Activated gamma-delta T cell treated with Interleukin-2 at 50 U/mL for 16 hours (primary cell): ENCODE measurements at regions not wholly inside any gene's neighbourhood (a gene's known extent, or its start where the extent isn't known, plus 50 kb on each side); places are given as distances from the start of the nearest gene placed in this dataset.

Experiments
- DNase-seq: peaks from one replicate; pipeline ENCODE4 v3.0.0-alpha.2; 2020

DNA sequence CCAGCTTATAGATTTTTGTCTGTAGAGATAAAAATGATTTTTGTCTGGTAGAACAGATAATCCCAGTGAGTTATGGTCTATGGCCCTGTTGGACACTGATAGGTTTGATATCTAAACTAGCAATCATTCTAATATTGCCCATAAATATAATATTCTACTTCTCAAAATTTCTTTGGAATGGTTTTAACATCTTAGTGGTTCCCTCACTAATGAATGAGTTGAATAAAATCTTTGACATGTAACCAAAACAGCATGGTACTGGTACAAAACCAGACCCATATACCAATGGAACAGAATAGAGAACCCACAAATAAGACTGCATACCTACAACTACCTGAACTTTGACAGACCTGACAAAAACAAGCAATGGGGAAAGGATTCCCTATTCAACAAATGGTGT lies 219.7 kb downstream of the SEC61B start:
- no peak for DNase-seq

DNA sequence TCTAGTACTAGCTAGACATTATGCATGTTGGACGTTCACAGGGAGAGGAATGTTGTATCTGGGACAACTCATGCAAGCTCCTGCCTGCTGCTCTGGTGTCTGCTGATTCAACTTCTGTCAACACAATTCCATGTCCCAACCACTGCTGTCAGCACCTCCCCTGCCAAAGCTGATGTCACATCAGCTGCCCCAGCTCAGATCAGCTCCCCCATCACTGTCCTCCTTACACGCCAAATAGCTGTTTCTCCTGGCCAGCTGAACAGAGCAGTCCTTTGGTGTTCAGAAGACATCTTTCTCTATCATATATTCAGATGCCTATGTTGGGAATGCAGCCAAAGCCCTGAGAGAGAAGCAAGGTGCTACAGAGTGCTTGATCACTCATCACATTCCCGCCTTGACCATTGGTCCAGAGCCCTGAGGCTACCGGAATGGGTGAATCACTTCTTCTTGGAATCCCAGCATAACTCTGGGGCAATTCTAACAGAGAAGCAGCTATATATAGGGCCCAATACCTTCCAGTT lies 223.3 kb downstream of the SEC61B start:
- no peak for DNase-seq

GRCh38 chr9:99445920-99446319 lies 223.8 kb downstream of the SEC61B start:
- DNase-seq = no peak

DNA sequence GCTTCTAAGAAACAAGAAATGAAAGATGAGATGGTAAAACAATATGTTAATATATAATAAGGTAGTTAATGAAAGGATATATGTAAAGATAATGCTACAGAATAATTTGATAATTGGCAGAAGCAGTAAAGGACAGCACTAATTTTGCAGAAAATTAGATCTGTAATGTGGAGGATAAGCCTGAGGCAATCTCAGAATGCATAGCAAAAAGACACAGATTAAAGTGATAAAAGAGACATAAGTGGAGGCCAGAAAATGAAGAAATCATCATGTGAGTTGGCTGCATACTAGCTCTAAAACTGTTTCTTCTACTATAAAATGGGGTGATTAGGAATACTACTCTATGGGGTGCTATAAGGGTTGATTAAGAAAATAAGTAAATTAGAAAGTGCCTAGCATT lies 225.9 kb downstream of the SEC61B start:
- no peak for DNase-seq

DNA sequence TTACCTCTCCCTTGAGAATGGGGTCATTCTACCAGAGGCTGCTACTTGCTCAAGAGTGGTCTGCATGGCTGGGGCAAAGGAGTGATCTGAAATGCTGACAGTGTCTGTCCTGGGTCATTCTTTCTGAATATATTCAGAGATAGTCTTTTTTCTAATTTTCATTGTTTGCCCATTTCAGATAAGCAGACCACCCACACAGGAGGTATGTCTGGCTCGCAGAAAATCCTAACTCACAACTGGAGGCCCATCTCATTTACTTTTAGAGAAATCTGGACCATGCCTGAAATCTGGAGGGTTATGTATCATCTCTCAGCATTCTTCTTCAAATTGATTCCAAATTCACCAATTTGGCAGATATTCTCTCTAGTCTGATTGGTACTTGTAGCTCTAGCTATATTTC lies 227.6 kb downstream of the SEC61B start:
- DNase-seq = no peak

- DNase-seq = no peak
These were observed 229.1 kb downstream of the SEC61B start for GRCh38 chr9:99451112-99451606.

- no peak for DNase-seq
These were observed 235.3 kb downstream of the SEC61B start for GRCh38 chr9:99457406-99457805.

DNA sequence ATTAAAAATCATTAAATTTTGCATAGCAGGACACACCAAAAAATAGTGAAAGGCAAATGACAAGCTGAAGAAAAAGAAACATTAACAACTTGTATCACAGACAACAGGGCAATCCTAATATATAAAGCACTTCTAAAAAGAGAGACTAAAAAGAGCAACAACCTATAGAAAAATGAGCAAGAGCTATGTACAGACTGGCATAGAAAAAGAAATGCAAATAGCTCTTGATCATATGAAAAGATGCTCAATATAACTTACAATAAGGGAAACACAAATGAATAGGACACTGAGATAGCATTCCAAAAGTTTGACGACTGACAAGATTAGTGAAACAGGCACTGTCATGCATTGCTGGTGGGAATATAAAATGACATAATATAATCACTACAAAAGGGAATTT lies 235.9 kb downstream of the SEC61B start:
- no peak for DNase-seq

DNA sequence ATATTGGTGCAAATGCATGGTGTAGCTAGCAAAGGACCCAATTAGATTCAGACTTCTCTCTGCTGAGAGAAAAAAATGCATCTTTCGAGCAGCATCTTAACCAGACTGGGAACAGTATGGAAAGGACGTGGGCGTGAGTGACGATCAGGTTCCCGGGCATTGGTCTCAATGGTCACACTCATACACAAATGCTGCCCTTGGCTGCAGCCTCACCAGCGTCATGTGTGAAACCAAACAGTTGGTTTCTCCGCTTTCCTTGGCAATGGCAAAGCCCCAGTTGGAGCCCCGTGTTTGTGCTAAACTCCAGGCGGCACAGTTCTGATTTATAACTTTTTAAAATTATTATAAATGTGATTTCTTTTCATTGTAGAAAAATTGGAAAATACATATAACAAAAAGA lies 237.8 kb downstream of the SEC61B start:
- DNase-seq = no peak

- no peak for DNase-seq
These were observed 241.0 kb downstream of the SEC61B start for GRCh38 chr9:99463131-99463530.

DNA sequence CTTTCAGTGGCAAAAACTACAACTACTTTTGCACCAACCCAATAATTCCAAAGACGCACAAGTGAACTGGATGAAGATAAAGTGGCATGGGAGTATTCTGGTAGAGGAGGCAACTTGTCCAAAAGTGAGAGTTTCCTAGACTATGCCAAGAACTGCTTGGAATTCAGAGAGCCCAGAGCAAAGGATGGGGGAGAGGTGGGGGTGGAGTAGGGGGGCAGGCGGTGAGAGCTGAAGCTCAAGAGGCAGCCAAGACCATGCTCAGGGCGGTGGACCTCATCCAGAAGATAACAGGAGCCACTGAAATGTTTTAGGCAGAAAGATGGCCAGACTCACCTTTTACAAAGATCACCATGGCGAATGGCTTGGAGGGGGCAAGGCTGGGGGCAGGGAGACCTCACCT lies 242.5 kb downstream of the SEC61B start:
- DNase-seq = no peak

- no peak for DNase-seq
These were observed 243.3 kb downstream of the SEC61B start for GRCh38 chr9:99465231-99465907.

GRCh38 chr9:99466104-99466503 lies 244.0 kb downstream of the SEC61B start:
- DNase-seq = no peak

- DNase-seq = no peak
These were observed 244.7 kb downstream of the SEC61B start for GRCh38 chr9:99466781-99467180.

- no peak for DNase-seq
These were observed 249.0 kb downstream of the SEC61B start for GRCh38 chr9:99471033-99471432.

GRCh38 chr9:99472240-99472915 lies 250.3 kb downstream of the SEC61B start:
- no peak for DNase-seq

- no peak for DNase-seq
These were observed 250.8 kb downstream of the SEC61B start for GRCh38 chr9:99472916-99473245.

DNA sequence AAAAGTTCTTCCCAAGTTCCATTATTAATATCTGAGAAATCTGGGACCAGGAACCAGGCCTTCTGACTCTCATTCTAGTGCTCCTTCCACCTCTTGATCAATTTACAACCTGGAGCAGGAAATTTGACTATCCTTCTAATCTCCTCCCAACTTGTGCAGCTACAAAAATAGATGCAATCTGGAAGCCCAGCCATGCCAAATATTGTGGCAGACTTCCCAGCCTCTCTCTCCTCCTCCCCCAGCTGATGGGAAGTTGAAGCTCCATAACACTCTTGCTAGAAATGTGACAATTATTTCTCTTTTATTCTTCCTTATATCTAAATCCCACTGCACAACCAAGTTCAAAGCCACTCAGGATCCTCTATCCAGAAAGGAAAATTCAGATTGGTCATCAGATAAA lies 252.1 kb downstream of the SEC61B start:
- DNase-seq = no peak

DNA sequence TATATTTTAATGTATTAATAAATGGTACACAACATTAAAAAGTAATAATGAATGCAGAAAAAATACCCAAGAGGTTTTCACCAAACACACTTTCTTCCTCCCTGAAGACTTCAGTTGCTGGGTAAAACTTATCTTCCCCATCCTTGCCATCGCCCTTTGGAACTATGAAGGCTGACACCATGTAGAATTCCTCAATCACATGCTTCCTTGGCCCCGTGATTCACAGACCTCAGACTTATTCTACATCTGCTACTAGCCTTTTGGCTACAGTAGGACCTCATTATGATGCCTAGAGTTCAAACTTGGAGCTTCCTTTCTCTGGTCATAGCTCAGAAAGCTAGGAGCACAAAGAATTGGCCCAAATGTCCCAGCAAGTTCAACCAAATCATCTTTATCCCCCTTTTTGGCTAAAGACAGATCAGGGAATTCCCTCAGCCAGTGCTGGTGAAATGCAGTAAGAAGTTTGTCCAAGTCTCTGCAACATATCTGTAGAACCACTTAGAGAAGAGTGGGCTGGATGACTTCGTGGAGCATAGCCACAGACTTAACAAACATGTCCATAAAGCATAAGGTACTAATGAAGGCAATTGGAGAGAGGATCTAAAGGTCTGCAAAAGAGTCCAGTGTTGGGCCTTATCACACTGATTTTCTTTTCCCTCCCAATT lies 253.5 kb downstream of the SEC61B start:
- DNase-seq = no peak

DNA sequence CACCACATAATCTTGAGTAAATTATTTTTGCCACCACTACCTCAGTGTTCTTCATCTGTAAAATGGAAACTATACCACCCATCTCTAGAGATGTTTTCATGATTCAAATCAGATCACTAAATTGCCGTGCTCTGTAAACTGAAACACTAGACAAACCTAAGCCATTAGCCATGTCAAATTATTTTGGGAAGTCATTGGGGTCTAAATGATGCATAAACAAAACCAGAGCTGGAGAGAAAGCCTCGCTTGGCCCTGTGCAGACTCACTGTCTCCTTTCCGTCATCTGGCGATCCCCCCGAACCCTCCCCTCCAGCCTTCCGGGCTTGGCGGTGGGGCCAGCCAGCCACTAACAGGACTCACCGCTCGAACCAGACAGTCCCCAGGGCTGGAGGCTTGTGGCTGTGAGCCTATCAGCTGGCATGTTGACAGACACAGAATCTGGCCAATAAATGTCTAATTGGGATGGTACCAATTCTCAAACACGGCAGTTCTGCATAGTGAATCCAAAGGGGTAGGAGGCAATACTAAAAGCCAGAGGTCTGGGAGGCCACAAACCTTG lies 256.5 kb downstream of the SEC61B start:
- DNase-seq = no peak

DNA sequence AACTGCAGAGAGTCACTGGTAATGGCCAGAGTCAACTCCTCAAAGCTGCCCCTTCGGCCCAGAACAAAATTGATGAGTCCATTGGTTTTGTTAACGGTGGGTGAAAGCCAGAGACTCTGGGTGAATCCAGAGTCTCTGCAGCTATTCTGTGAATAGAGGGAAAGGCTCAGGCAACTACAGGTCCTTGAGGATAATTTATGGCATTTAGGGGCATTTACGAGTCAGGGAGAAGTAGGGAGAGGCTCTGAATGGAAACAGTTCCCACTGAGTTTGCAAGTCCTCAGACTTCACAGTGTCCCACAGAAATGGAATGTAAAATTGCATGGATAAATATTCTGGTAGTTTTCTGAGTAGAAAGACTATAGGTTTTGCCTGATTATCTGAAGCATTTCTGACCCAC lies 257.8 kb downstream of the SEC61B start:
- no peak for DNase-seq

GRCh38 chr9:99485459-99485858 lies 263.4 kb downstream of the SEC61B start:
- no peak for DNase-seq

DNA sequence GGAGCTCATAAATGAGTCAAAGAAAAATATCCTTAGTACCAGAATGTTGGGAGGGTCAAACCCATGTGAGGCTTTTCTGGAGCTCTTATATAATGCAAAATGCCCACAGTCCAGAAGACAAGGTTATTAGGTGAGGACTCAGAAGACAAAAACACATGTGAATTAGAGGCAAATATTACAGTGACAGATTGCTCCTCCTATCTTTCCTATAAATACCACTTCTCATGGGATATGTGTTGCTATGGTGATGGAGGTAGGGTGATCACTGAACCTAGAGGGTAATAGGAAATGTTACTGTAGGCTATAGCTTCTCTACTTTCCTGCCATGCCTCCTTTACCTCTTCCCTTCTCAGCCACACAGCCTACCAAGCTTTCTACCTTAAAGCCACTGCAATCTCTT lies 264.6 kb downstream of the SEC61B start:
- no peak for DNase-seq
